H54 (cell line): ENCODE measurements at regions not wholly inside any gene's neighbourhood (a gene's known extent, or its start where the extent isn't known, plus 50 kb on each side); places are given as distances from the start of the nearest gene placed in this dataset.
"Not testable (repeated sequence)": the region's sequence is repeated elsewhere in the genome, so short reads cannot be mapped to it uniquely, and the experiment has no call there.

Experiments used
- DNase-seq: peaks from one replicate; pipeline ENCODE4 v3.0.0; 2011; ENCODE audit warnings: low spot score, mixed read lengths; ENCODE audit not compliant: insufficient read length
- FAIRE-seq: peaks from 3 replicates; lab custom pipeline; 2011; peaks lifted over from hg19 to GRCh38; lab: Jason Lieb, UNC
- POLR2A ChIP-seq: IDR thresholded peaks from 2 replicates; pipeline ENCODE4 v1.6.1; 2011; ENCODE audit warnings: low read depth, mild to moderate bottlenecking, low read length

GRCh38 chr7:152924826-152925411 lies 165.4 kb downstream of the ACTR3B start:
- FAIRE-seq (no peak), DNase-seq (no peak)
- TF ChIP-seq POLR2A = no peak

- DNase-seq = no peak
- no peak for FAIRE-seq
- TF ChIP-seq POLR2A = no peak
Observed at GRCh38 chr7:152925412-152926147, 166.0 kb downstream of the ACTR3B start.

GRCh38 chr7:152931633-152932032 lies 172.1 kb downstream of the ACTR3B start:
- no peak for FAIRE-seq
- no peak for DNase-seq
- TF ChIP-seq POLR2A = no peak

- DNase-seq (no peak), FAIRE-seq (no peak)
- TF ChIP-seq POLR2A = no peak
Observed at GRCh38 chr7:152937282-152937681, 177.7 kb downstream of the ACTR3B start.

GRCh38 chr7:152946616-152947015 lies 187.1 kb downstream of the ACTR3B start:
- DNase-seq, FAIRE-seq: not testable (repeated sequence)

- no peak for TF ChIP-seq POLR2A
- FAIRE-seq = no peak
- no peak for DNase-seq
Observed at GRCh38 chr7:152947686-152948085, 188.1 kb downstream of the ACTR3B start.

GRCh38 chr7:152949253-152949652 lies 189.7 kb downstream of the ACTR3B start:
- DNase-seq = no peak
- no peak for FAIRE-seq

GRCh38 chr7:152949790-152950189 lies 190.2 kb downstream of the ACTR3B start:
- DNase-seq (no peak), FAIRE-seq (no peak)
- TF ChIP-seq POLR2A = no peak

More at GRCh38 chr7:152949253-152949652, 189.7 kb downstream of the ACTR3B start:
- TF ChIP-seq POLR2A = no peak

- FAIRE-seq (no peak), DNase-seq (no peak)
- TF ChIP-seq POLR2A = no peak
Observed at GRCh38 chr7:152956006-152956405, 196.5 kb downstream of the ACTR3B start.

GRCh38 chr7:152959610-152960009 lies 200.1 kb downstream of the ACTR3B start:
- DNase-seq (no peak), FAIRE-seq (no peak)
- no peak for TF ChIP-seq POLR2A

GRCh38 chr7:152961796-152962195 lies 202.2 kb downstream of the ACTR3B start:
- FAIRE-seq, DNase-seq: not testable (repeated sequence)

GRCh38 chr7:152966189-152966588 lies 206.6 kb downstream of the ACTR3B start:
- no peak for TF ChIP-seq POLR2A
- DNase-seq (no peak), FAIRE-seq (no peak)

GRCh38 chr7:152967958-152968357 lies 208.4 kb downstream of the ACTR3B start:
- TF ChIP-seq POLR2A = no peak
- no peak for FAIRE-seq
- no peak for DNase-seq

GRCh38 chr7:152968514-152968913 lies 209.0 kb downstream of the ACTR3B start:
- no peak for FAIRE-seq
- TF ChIP-seq POLR2A = no peak
- no peak for DNase-seq

- FAIRE-seq (no peak), DNase-seq (no peak)
- no peak for TF ChIP-seq POLR2A
Observed at GRCh38 chr7:152969335-152969734, 209.8 kb downstream of the ACTR3B start.
